ENCODE measurements at regions not wholly inside any gene's neighbourhood (a gene's known extent, or its start where the extent isn't known, plus 50 kb on each side); places are given as distances from the start of the nearest gene placed in this dataset.

DNA sequence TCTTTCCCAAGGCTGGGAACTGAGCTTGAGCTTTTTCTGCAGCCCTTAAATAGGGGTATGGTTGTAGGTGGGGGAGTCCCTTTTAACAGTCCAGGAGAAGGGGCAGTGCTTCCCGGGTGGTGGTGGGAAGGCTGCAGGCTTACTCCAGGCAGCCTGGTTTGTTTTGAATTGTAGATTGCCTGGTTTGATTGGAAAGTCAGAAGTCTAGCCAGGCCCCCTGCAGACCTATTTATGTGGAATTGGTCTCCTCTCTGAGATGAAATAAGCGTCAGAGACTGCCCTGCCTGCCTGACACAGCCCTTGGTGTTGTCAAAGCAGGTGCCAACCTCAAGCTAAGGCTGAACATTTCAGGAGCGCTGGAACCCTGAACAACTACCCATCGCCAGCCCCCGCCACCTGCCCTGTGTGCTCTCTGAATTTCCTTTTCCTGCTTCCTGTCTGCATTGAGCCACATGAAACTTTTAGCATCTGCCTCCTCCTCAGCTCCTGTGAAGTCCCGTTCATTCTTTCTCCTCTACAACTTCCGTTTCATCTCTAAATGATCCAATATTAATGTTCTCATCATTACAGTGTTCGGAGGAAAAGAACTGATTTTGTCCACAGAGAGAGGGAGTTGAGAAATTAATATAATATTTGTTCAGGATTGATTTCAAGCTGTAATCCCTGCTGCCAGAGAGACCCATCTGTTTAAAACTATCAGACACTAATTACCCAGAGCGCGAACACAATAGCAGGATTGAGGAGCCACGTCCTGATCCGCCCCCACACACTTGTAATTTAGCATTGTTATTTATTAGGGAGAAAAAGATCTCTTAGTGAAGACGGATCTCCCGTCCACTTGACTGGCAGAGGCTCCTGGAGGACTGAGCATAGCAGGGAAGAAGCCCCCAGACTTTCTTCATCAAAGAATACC, 136.5 kb downstream of the TRIM29 start:
- in situ Hi-C loops (cut with MboI): no loop called here
- ATAC-seq: no peak
- TF ChIP-seq, protein P1, sequence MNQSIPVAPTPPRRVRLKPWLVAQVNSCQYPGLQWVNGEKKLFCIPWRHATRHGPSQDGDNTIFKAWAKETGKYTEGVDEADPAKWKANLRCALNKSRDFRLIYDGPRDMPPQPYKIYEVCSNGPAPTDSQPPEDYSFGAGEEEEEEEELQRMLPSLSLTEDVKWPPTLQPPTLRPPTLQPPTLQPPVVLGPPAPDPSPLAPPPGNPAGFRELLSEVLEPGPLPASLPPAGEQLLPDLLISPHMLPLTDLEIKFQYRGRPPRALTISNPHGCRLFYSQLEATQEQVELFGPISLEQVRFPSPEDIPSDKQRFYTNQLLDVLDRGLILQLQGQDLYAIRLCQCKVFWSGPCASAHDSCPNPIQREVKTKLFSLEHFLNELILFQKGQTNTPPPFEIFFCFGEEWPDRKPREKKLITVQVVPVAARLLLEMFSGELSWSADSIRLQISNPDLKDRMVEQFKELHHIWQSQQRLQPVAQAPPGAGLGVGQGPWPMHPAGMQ (IDR thresholded peaks at IDR 0.05; ENCODE audit: borderline replicate concordance): no peak
- no peak for TF ChIP-seq STAT3 (IDR thresholded peaks at IDR 0.05; ENCODE audit: low read depth, low read length)
- POLR2A ChIA-PET: no interaction called here
- H3K9ac ChIP-seq (ENCODE audit: control insufficient read depth, insufficient read depth, low read length): no peak overlapping the region
- no peaks in the 10 kb centered on the region for H3K36me3 ChIP-seq (ENCODE audit: control insufficient read depth in 2 of 2, insufficient read depth in 2 of 2, low read length in 1 of 2)
- no peaks in the 10 kb centered on the region for H3K79me2 ChIP-seq (ENCODE audit: control insufficient read depth, insufficient read depth, low read length)
- H3K9me3 ChIP-seq (replicated peaks; ENCODE audit: control insufficient read depth, insufficient read depth, low read length): no peaks in the 10 kb centered on the region; the same call in 2 of the 3 replicates
- intact Hi-C loops (cut with micrococcal nuclease; ENCODE audit: unreplicated experiment): no loop called here
- CTCF ChIA-PET: interaction anchor here (0.5 to 1.2 kb wide), 3 partner anchors 10 to 301 kb away, joined by 3 to 4 read pairs (median 3); no protein-coding TSS in a partner anchor
- H3K4me2 ChIP-seq (ENCODE audit: control insufficient read depth, insufficient read depth): no peak overlapping the region
- no peaks in the 10 kb centered on the region for H4K20me1 ChIP-seq (ENCODE audit: control insufficient read depth, insufficient read depth)
- BruUV-seq (replicated peaks): no TSS peak
- SMC1A ChIA-PET (ENCODE audit: uncharacterized antibody, unreplicated experiment): no interaction called here
- H3K27me3 ChIP-seq (replicated peaks in 1 of 2; ENCODE audit: control insufficient read depth in 2 of 2, insufficient read depth in 2 of 2, low read length in 1 of 2): no peaks in the 10 kb centered on the region; a peak in 3 of 4 replicates
- FAIRE-seq: no peak
- no peak overlapping the region for H3K27ac ChIP-seq (ENCODE audit: control insufficient read depth, insufficient read depth)
- no peaks in the 10 kb centered on the region for H3K4me1 ChIP-seq (ENCODE audit: control insufficient read depth, insufficient read depth, low read length)
- no peak for DNase-seq (ENCODE audit: low read depth, low spot score)
- RAD21 ChIA-PET (ENCODE audit: unreplicated experiment): no interaction called here
- no peak overlapping the region for H2AFZ ChIP-seq (ENCODE audit: control insufficient read depth, low read depth, low read length)
- no peak overlapping the region for H3K4me3 ChIP-seq
- 27% methylated on average over 14 of the region's 14 CpGs for WGBS (ENCODE audit: insufficient coverage, insufficient replicate concordance, low lambda C conversion rate, missing lambda C conversion rate)

DNA sequence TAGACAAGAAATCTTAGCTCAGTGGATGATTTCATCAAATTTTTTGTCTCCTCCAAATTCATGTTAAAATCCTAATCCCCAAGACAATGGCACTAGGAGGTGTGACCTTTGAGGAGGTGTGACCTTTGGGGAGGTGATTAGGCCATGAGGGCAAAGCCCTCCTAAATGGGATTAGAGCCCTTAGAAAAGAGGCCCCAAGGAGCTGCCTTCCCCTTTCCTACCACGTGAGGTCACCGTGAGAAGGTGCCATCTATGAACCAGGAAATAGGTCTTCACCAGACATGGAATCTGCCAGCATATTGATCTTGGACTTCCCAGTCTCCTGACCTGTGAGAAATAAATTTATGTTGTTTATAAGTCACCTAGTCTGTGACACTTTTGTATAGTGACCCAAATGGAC, 138.7 kb downstream of the TRIM29 start:
- FAIRE-seq (no peak), ATAC-seq (no peak), DNase-seq (ENCODE audit: low read depth, low spot score) (no peak)
- H3K4me3 ChIP-seq: no peak overlapping the region
- H2AFZ ChIP-seq (ENCODE audit: control insufficient read depth, low read depth, low read length): no peak overlapping the region
- intact Hi-C loops (cut with micrococcal nuclease; ENCODE audit: unreplicated experiment) (no loop called here), in situ Hi-C loops (cut with MboI) (no loop called here)
- POLR2A ChIA-PET: no interaction called here
- CTCF ChIA-PET: interaction anchor here (0.7 to 3.2 kb wide), 5 partner anchors 21 to 325 kb away, joined by 3 to 14 read pairs (median 3); no protein-coding TSS in a partner anchor
- WGBS (ENCODE audit: insufficient coverage, insufficient replicate concordance, low lambda C conversion rate, missing lambda C conversion rate): 7% methylated on average over 2 of the region's 2 CpGs
- no peaks in the 10 kb centered on the region for H3K4me1 ChIP-seq (ENCODE audit: control insufficient read depth, insufficient read depth, low read length)
- no peak overlapping the region for H3K4me2 ChIP-seq (ENCODE audit: control insufficient read depth, insufficient read depth)
- H4K20me1 ChIP-seq (ENCODE audit: control insufficient read depth, insufficient read depth): no peaks in the 10 kb centered on the region
- SMC1A ChIA-PET (ENCODE audit: uncharacterized antibody, unreplicated experiment): interaction anchor here (1.8 kb wide), 1 partner anchor 109 kb away, joined by 8 read pairs; no protein-coding TSS in a partner anchor
- RAD21 ChIA-PET (ENCODE audit: unreplicated experiment): interaction anchor here (1.7 kb wide), 1 partner anchor 109 kb away, joined by 9 read pairs; no protein-coding TSS in a partner anchor
- BruUV-seq (replicated peaks): no TSS peak
- H3K79me2 ChIP-seq (ENCODE audit: control insufficient read depth, insufficient read depth, low read length): no peaks in the 10 kb centered on the region
- no peak overlapping the region for H3K9ac ChIP-seq (ENCODE audit: control insufficient read depth, insufficient read depth, low read length)
- no peak overlapping the region for H3K27ac ChIP-seq (ENCODE audit: control insufficient read depth, insufficient read depth)
- H3K9me3 ChIP-seq (replicated peaks; ENCODE audit: control insufficient read depth, insufficient read depth, low read length): no peaks in the 10 kb centered on the region; the same call in 2 of the 3 replicates
- no peaks in the 10 kb centered on the region; a peak in 2 of 4 replicates for H3K27me3 ChIP-seq (replicated peaks in 1 of 2; ENCODE audit: control insufficient read depth in 2 of 2, insufficient read depth in 2 of 2, low read length in 1 of 2)
- no peaks in the 10 kb centered on the region for H3K36me3 ChIP-seq (ENCODE audit: control insufficient read depth in 2 of 2, insufficient read depth in 2 of 2, low read length in 1 of 2)
- TF ChIP-seq, protein P2, sequence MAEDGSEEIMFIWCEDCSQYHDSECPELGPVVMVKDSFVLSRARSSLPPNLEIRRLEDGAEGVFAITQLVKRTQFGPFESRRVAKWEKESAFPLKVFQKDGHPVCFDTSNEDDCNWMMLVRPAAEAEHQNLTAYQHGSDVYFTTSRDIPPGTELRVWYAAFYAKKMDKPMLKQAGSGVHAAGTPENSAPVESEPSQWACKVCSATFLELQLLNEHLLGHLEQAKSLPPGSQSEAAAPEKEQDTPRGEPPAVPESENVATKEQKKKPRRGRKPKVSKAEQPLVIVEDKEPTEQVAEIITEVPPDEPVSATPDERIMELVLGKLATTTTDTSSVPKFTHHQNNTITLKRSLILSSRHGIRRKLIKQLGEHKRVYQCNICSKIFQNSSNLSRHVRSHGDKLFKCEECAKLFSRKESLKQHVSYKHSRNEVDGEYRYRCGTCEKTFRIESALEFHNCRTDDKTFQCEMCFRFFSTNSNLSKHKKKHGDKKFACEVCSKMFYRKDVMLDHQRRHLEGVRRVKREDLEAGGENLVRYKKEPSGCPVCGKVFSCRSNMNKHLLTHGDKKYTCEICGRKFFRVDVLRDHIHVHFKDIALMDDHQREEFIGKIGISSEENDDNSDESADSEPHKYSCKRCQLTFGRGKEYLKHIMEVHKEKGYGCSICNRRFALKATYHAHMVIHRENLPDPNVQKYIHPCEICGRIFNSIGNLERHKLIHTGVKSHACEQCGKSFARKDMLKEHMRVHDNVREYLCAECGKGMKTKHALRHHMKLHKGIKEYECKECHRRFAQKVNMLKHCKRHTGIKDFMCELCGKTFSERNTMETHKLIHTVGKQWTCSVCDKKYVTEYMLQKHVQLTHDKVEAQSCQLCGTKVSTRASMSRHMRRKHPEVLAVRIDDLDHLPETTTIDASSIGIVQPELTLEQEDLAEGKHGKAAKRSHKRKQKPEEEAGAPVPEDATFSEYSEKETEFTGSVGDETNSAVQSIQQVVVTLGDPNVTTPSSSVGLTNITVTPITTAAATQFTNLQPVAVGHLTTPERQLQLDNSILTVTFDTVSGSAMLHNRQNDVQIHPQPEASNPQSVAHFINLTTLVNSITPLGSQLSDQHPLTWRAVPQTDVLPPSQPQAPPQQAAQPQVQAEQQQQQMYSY (CRISPR knock-in tag; IDR thresholded peaks at IDR 0.05): no peak
- peak; percentile 27; the same call in 1 of the 2 replicates for TF ChIP-seq SMC3 (IDR thresholded peaks at IDR 0.05; ENCODE audit: borderline replicate concordance, low read length)
- TF ChIP-seq RAD21 (IDR thresholded peaks at IDR 0.05; ENCODE audit: insufficient read depth, low read depth, low read length): peak; percentile 30; the same call in 1 of the 2 replicates
- TF ChIP-seq, protein P3, sequence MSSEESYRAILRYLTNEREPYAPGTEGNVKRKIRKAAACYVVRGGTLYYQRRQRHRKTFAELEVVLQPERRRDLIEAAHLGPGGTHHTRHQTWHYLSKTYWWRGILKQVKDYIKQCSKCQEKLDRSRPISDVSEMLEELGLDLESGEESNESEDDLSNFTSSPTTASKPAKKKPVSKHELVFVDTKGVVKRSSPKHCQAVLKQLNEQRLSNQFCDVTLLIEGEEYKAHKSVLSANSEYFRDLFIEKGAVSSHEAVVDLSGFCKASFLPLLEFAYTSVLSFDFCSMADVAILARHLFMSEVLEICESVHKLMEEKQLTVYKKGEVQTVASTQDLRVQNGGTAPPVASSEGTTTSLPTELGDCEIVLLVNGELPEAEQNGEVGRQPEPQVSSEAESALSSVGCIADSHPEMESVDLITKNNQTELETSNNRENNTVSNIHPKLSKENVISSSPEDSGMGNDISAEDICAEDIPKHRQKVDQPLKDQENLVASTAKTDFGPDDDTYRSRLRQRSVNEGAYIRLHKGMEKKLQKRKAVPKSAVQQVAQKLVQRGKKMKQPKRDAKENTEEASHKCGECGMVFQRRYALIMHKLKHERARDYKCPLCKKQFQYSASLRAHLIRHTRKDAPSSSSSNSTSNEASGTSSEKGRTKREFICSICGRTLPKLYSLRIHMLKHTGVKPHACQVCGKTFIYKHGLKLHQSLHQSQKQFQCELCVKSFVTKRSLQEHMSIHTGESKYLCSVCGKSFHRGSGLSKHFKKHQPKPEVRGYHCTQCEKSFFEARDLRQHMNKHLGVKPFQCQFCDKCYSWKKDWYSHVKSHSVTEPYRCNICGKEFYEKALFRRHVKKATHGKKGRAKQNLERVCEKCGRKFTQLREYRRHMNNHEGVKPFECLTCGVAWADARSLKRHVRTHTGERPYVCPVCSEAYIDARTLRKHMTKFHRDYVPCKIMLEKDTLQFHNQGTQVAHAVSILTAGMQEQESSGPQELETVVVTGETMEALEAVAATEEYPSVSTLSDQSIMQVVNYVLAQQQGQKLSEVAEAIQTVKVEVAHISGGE (CRISPR knock-in tag; IDR thresholded peaks at IDR 0.05): no peak
